Psoas muscle (tissue), 7 donors: ENCODE measurements at regions not wholly inside any gene's neighbourhood (a gene's known extent, or its start where the extent isn't known, plus 50 kb on each side); places are given as distances from the start of the nearest gene placed in this dataset.

ENCODE experiments used
- ATAC-seq, 4 donors: fragments of 200-7000 bp; cut with Tn5 transposase; one replicate each; pipeline ENCODE4 v1.9.1; 2020; ENCODE audit warnings: moderate library complexity in 3 of 4, mild to moderate bottlenecking in 2 of 4
- DNase-seq, 2 donors: peaks; one replicate each; pipeline ENCODE4 v3.0.0-alpha.2; 2020
- H3K27ac ChIP-seq: fragments of 200-600 bp; one replicate; pipeline ENCODE4 v1.8.0; 2022
- H3K27me3 ChIP-seq, 3 donors: fragments of 200-600 bp in 1 of 3; one replicate each; pipeline versions ENCODE4 v1.6.1 to v1.8.0; 2013 to 2022; ENCODE audit warnings: low read length in 2 of 3, mild to moderate bottlenecking in 2 of 3, moderate library complexity in 1 of 3; ENCODE audit not compliant: insufficient read depth in 3 of 3
- H3K36me3 ChIP-seq, 2 donors: fragments of 200-600 bp in 1 of 2; one replicate each; pipeline versions ENCODE4 v1.6.1 to v1.8.0; 2013 to 2022; ENCODE audit warnings: low read depth in 1 of 2, mild to moderate bottlenecking in 1 of 2, moderate library complexity in 1 of 2; ENCODE audit not compliant: insufficient read depth in 1 of 2
- H3K4me1 ChIP-seq: fragments of 200-600 bp; one replicate; pipeline ENCODE4 v1.8.0; 2022
- H3K4me3 ChIP-seq: fragments of 200-600 bp; one replicate; pipeline ENCODE4 v1.8.0; 2022; ENCODE audit warnings: mild to moderate bottlenecking
- H3K9me3 ChIP-seq: fragments of 200-600 bp; one replicate; pipeline ENCODE4 v1.8.0; 2022
- CTCF ChIP-seq: fragments of 200-600 bp; IDR thresholded peaks from one replicate; pipeline ENCODE4 v1.8.0; 2022; ENCODE audit warnings: antibody characterized with exemption
- WGBS, 3 donors: extraction: QIAGEN DNeasy Blood & Tissue Kit; methylation state at CpG; one replicate each; pipeline versions ENCODE4 v1.1.6 to v1.1.7; 2013; 5-methylcytosine and 5-hydroxymethylcytosine counted together
- intact Hi-C, 2 donors: fragments of 100-400 bp; cut with DNase I; formaldehyde crosslinking; loops; one replicate each; pipeline versions ENCODE4 v1.11.0 to v1.14.2; 2022
- donor health status: healthy with polysubstance abuse.
- donor health status: DM: no; HTN: no; CAD: no; lungs with moderate emphysema.
- donor health status: Bipolar disorder and iron deficiency.
- donor health status: healthy.
- donor health status: DM: yes; HTN: yes; CAD: no.
- donor health status: DM: no; HTN: no; CAD: no.
- donor health status: DM: yes; HTN: yes; CAD: no.

- TF ChIP-seq CTCF, result no peak
- no peaks in the 10 kb centered on the region for H3K36me3 ChIP-seq
- intact Hi-C loops, result no loop called here
- ATAC-seq, result no peak
- H3K27ac ChIP-seq, result no peak overlapping the region
- H3K4me1 ChIP-seq, result no peaks in the 10 kb centered on the region
- no peak overlapping the region for H3K4me3 ChIP-seq
- DNase-seq, result no peak
- no peaks in the 10 kb centered on the region for H3K9me3 ChIP-seq
- no peaks in the 10 kb centered on the region for H3K27me3 ChIP-seq
Observed at GRCh38 chr1:216779686-216780085, 56.5 kb upstream of the ESRRG start.

GRCh38 chr1:216778737-216779136 lies 55.5 kb upstream of the ESRRG start:
- H3K27me3 ChIP-seq, result no peaks in the 10 kb centered on the region
- ATAC-seq (no peak), DNase-seq (no peak)
- no peak for TF ChIP-seq CTCF
- H3K9me3 ChIP-seq, result no peaks in the 10 kb centered on the region
- WGBS, 3 donors, result 5 to 57% (median 34%) methylated on average over 1 of the region's 1 CpG
- no peaks in the 10 kb centered on the region for H3K4me1 ChIP-seq
- H3K27ac ChIP-seq, result no peak overlapping the region
- H3K4me3 ChIP-seq, result no peak overlapping the region
- intact Hi-C loops, result no loop called here
- H3K36me3 ChIP-seq, result no peaks in the 10 kb centered on the region

- intact Hi-C loops, result no loop called here
- WGBS, 3 donors, result 90 to 96% (median 94%) methylated on average over 5 of the region's 5 CpGs
Observed at GRCh38 chr1:216777148-216777547, 53.9 kb upstream of the ESRRG start.

More at GRCh38 chr1:216777148-216777547, 53.9 kb upstream of the ESRRG start:
- no peaks in the 10 kb centered on the region for H3K9me3 ChIP-seq
- TF ChIP-seq CTCF, result no peak
- DNase-seq, result no peak
- no peaks in the 10 kb centered on the region for H3K27me3 ChIP-seq
- ATAC-seq, result no peak
- no peak overlapping the region for H3K4me3 ChIP-seq
- H3K4me1 ChIP-seq, result no peaks in the 10 kb centered on the region
- no peaks in the 10 kb centered on the region for H3K36me3 ChIP-seq
- no peak overlapping the region for H3K27ac ChIP-seq
